Cardiac fibroblast (primary cell): ENCODE measurements at regions not wholly inside any gene's neighbourhood (a gene's known extent, or its start where the extent isn't known, plus 50 kb on each side); places are given as distances from the start of the nearest gene placed in this dataset.

Experiments used
- DNase-seq, 2 donors: peaks; one replicate each; pipeline versions ENCODE4 v3.0.0 to v3.0.0-alpha.2; 2010; ENCODE audit warnings: low read depth in 2 of 2
- H3K4me3 ChIP-seq, 2 donors: replicated peaks in 1 of 2; 1 replicate in 1 of 2; 2 replicates in 1 of 2; pipeline ENCODE4 v1.5.1; 2011; ENCODE audit warnings: low read depth in 2 of 2, low read length in 2 of 2, mild to moderate bottlenecking in 2 of 2, moderate library complexity in 1 of 2
- CTCF ChIP-seq: IDR thresholded peaks from one replicate; pipeline ENCODE4 v1.5.1; 2011; ENCODE audit warnings: low read depth, mild to moderate bottlenecking, low read length, inconsistent platforms

DNA sequence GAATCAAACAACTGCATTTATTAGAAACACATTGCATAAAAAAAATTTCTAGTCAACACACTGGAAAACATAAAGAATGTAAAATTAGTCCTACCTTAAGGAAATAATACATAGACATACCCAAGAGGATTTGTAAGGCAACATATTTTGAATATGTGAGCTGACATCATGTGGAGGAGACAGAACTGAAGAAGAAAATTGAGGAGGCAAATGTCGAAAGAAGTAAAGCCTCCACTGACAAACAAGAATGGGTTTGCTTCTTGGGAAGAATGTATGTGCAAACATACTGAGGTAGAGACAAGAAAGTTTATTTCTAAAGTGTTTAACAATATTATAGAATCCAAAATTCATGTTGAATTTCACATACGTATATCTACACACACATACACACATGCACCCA lies 363.0 kb upstream of the PDE4D start:
- TF ChIP-seq CTCF = no peak
- DNase-seq = no peak
- no peak overlapping the region for H3K4me3 ChIP-seq

- TF ChIP-seq CTCF = no peak
- DNase-seq = no peak
- no peak overlapping the region for H3K4me3 ChIP-seq
Measured at GRCh38 chr5:60248901-60249300, 355.4 kb upstream of the PDE4D start.

DNA sequence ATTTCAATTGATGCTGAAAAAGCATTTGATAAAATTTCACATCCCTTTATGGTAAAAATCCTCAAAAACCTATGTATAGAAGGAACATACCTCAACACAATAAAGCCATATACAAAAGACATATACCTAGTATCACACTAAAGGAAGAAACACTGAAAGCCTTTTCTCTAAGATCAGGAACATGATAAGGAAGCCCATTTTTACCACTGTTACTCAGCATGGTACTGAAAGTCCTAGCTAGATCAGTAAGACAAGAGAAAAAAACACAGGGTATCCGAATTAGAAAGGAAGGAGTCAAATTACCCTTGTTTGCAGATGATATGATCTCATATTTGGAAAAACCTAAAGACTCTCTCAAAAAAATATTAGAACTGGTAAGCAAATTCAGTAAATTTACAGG lies 350.2 kb upstream of the PDE4D start:
- no peak for TF ChIP-seq CTCF
- H3K4me3 ChIP-seq = no peak overlapping the region
- no peak for DNase-seq

- H3K4me3 ChIP-seq = no peak overlapping the region
- DNase-seq = no peak
- TF ChIP-seq CTCF = no peak
Measured at GRCh38 chr5:60232036-60232795, 338.7 kb upstream of the PDE4D start.

DNA sequence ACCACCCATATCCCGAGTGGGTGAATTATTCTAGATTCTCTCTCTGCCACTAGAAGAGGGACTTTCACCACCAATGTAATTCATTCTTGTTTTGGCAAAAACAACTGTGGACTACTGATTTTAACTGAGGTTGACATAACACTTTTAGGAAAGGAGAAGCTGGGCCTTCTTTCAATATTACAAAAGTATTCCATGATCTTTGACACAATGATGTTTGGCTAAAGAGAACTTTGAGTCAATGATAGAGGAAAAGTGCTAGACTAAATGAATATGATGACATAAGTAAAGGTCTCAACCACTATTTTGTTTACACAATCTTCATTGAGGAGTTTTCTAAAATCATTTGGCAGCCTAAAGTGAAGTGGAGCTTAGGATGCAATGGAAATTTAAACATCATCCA lies 336.9 kb upstream of the PDE4D start:
- DNase-seq = no peak
- no peak overlapping the region for H3K4me3 ChIP-seq
- TF ChIP-seq CTCF = no peak

GRCh38 chr5:60229691-60230185 lies 336.2 kb upstream of the PDE4D start:
- TF ChIP-seq CTCF = no peak
- H3K4me3 ChIP-seq = no peak overlapping the region
- DNase-seq = no peak

DNA sequence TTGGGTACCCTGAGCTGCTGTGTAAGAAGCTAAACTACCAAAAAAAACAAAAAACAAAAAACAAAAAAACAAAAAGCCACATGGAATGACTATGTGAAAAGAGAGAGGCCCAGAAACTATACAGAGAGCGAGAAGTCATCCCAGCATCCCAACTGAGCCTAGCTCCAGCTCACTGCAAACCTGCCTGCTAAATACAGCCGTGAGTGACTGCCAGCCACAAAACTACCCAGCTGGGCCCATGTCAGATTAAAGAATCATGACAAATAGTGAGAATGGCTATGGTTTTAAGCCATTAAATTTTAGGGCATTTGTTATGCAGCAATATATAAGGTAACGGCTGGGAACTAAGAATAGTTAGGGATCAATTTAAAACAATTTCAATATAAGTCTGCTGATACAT lies 335.1 kb upstream of the PDE4D start:
- DNase-seq = no peak
- no peak for TF ChIP-seq CTCF
- H3K4me3 ChIP-seq = no peak overlapping the region
